ENCODE measurements at regions not wholly inside any gene's neighbourhood (a gene's known extent, or its start where the extent isn't known, plus 50 kb on each side); places are given as distances from the start of the nearest gene placed in this dataset.
A peak's percentile ranks its signal among the peaks of the same experiment; 100 is the strongest.
"Not testable (repeated sequence)": the region's sequence is repeated elsewhere in the genome, so short reads cannot be mapped to it uniquely, and the experiment has no call there.

- DNase-seq, result peak; percentile 36
Observed at GRCh38 chr4:105060628-105061027, 86.0 kb upstream of the TET2 start.

GRCh38 chr4:105061136-105061696 is 85.5 kb upstream of the TET2 start:
- DNase-seq, result peak; percentile 44

DNA sequence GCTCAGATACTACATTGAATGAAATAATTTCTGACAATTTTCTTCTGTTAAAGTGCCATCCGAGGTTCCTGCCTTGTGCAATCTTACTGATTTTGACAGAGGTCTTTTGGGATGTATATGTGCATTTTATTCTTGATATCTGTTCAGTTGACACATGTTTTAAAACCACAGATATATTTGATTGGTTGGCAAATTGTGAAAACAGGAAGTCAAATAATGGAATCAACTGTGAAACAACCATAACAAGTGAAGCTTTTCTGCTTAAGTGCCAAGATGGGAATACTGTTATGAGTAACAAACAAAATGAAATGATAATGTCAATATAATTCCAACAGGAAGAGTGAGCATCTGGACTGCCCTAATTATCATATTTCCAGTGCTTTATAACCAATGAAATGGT is 84.9 kb upstream of the TET2 start:
- no peak for DNase-seq

- DNase-seq, result no peak
Observed at GRCh38 chr4:105066401-105066800, 80.3 kb upstream of the TET2 start.

GRCh38 chr4:105067431-105067830 is 79.2 kb upstream of the TET2 start:
- DNase-seq, result no peak

GRCh38 chr4:105067946-105068345 is 78.7 kb upstream of the TET2 start:
- no peak for DNase-seq

DNA sequence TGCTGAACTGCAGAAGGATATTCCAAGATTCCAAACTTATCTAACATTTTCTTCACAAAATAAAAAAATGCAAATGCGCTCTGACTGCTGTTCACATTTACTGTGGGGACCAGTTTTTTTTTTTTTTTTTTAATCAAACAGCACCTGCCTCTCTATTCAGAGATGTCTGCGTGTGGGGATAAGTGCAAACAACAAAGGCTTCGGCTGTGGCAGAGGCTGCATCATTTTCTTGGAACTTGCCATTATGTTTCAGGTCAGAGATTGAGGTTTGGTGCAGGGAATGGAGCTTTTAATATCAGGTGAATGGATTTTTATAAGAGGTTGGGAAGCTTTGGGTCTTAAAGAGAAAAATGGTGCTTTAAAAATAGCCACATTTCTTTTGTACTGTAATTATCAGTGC is 78.2 kb upstream of the TET2 start:
- DNase-seq, result no peak

DNA sequence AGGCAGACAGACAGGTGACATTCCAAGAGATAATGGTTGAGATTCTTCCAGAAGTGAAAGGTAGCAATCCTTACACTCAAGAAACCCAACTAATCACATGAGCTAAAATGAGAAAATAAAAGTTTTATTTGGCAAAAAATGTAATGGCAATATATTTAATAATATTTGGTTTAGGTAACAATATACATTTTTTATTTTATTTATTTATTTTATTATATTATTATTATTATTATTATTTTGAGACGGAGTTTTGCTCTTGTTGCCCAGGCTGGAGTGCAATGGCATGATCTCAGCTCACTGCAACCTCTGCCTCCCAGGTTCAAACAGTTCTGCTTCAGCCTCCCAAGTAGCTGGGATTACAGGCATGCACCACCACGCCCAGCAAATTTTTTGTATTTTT is 74.6 kb upstream of the TET2 start:
- DNase-seq, result not testable (repeated sequence)

DNA sequence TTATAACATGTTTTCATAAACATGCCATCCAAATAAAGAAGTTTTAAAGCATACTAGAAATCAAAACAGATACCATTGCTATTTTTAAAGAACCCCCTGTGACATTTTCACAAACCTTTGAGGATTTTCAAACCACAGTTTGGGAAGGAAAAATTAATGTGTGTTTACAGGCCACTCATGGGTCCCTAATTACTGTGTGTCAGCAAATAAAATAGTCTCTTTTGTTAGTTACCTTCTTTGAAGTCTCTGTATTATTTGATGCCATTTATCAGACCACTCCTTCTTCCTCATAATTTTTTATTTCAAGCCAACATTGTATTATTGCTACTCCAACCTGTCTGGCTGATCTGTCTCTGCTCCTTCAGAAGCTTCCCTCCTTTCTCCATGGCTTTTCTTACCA is 72.6 kb upstream of the TET2 start:
- no peak for DNase-seq

- no peak for DNase-seq
Observed at GRCh38 chr4:105075045-105075444, 71.6 kb upstream of the TET2 start.

DNA sequence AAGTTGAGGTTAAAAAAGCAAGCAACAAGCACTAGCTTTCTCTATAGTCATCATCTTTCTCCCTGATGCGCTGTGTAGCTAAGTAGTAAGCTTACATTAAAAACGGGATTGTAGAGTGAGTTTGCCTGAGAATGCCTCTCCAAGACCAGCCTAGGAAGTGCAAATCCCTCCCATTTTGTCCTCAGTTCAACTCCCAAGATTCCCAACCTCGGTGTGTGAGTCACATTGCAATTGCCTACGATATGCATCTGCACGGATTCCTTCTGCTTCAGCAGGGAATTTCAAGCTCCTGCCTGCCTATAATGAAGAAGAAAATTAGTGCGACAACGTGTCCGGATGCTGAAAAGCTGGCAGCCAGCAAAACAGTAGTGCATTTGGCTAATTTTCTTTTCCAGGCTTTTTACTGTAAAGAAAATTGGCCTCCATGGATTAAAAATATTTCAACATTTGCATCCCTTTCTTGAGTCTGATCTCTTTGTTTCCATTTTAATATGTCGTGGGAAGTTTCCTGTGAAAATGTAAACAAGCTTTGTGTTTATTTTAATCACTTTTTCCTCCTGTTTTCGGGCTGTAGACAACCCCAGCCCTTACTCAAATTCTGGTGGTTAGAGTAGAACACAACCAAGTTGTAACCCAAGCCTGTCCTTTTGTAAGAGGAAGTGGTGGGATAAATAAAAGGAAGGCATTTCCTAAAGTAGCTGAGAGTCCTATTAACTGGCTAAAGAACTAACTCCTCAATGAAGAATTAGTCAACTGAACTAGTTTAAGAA is 58.4 kb upstream of the TET2 start:
- no peak for DNase-seq

- no peak for DNase-seq
Observed at GRCh38 chr4:105092356-105092755, 54.3 kb upstream of the TET2 start.

DNA sequence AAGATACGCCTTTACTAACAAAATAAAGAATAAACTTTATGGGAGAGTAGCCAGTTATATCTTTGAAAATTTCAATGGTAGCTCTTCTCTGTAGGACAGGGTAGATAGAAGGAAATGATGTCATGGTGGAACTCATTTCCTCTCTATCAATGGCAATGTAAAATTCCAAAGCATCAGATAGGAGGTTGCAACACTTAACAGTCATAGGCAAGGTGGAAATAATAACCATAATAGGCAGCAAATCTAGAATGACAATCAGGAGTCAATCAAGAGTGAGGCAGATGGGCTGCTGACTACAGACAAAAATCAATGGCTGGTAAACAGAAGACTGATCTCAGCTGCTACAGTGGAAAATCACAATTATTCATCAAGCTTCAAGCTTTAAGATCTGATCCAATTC is 53.9 kb upstream of the TET2 start:
- no peak for DNase-seq

GRCh38 chr4:105093975-105094374 is 52.7 kb upstream of the TET2 start:
- no peak for DNase-seq

All from stimulated activated CD4-positive, alpha-beta T cell treated with anti-CD3 and anti-CD28 coated beads, Interleukin-15, amount 100 ng/mL, for 24 hours (primary cell).